ENCODE measurements at regions not wholly inside any gene's neighbourhood (a gene's known extent, or its start where the extent isn't known, plus 50 kb on each side); places are given as distances from the start of the nearest gene placed in this dataset.

DNA sequence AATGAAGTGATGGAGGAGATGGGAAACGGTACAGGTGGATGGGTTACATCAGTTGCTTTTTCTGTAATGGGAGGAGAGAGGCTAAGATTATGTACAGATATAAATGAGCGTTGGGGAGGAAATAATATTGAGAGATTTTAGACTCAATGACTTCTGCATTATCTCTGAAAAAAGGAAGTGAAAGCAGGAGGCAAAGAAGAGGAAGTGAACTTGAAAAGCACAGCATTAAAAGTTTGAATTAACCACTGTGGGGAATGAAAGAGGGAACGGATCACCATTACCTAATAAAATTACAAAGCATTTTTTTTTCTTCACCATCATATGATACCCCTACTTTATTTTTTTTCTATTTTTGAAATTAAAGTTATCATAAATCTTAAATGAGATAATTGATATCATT is 1025.5 kb downstream of the RPA4 start:
- FAIRE-seq (no peak), DNase-seq (ENCODE audit: low read depth in 1 of 2, low spot score in 2 of 2) (no peak)
- Histone ChIP-seq H3K79me2 (ENCODE audit: control insufficient read depth in 1 of 2, insufficient read depth in 2 of 2, low read length in 2 of 2) (no peaks in the 10 kb centered on the region), H2BK12ac (ENCODE audit: low read depth, low read length) (no peak overlapping the region), H4K91ac (replicated peaks; ENCODE audit: insufficient read length, low read length) (no peak overlapping the region), H3K4ac (replicated peaks; ENCODE audit: insufficient read length, low read depth, low read length) (no peak overlapping the region), H3K36me3 (ENCODE audit: control insufficient read depth in 2 of 4, insufficient read depth in 4 of 4, low read length in 3 of 4) (no peaks in the 10 kb centered on the region; a peak in 1 of 8 replicates), H3K4me1 (replicated peaks in 1 of 4; ENCODE audit: control insufficient read depth in 3 of 4, insufficient read depth in 4 of 4, low read length in 3 of 4) (no peaks in the 10 kb centered on the region), H3K9ac (replicated peaks in 1 of 4; ENCODE audit: extremely low read depth in 1 of 4, low read depth in 3 of 4, low read length in 3 of 4) (no peak overlapping the region), H2BK15ac (ENCODE audit: low read length) (no peak overlapping the region), H2BK20ac (ENCODE audit: low read length) (no peak overlapping the region), H3K18ac (ENCODE audit: extremely low read depth, low read length) (no peak overlapping the region), H4K20me1 (replicated peaks in 1 of 2; ENCODE audit: control insufficient read depth in 1 of 2, insufficient read depth in 2 of 2, low read length in 2 of 2) (no peaks in the 10 kb centered on the region), H4K5ac (ENCODE audit: insufficient read length, low read depth, low read length) (no peak overlapping the region), H3K9me3 (ENCODE audit: insufficient read depth in 2 of 2, low read depth in 1 of 2, low read length in 1 of 2) (no peaks in the 10 kb centered on the region), H3K56ac (replicated peaks; ENCODE audit: insufficient read length, low read depth, low read length) (no peak overlapping the region), H2AK5ac (ENCODE audit: low read depth, low read length) (no peak overlapping the region), H2BK5ac (ENCODE audit: low read depth, low read length) (no peak overlapping the region), H3K27ac (ENCODE audit: low read depth, low read length) (no peak overlapping the region), H2BK120ac (replicated peaks; ENCODE audit: low read depth, low read length) (no peak overlapping the region), H2AFZ (ENCODE audit: low read length) (no peak overlapping the region), H3K23me2 (ENCODE audit: low read depth, low read length) (no peaks in the 10 kb centered on the region), H3K27me3 (replicated peaks in 1 of 4; ENCODE audit: control insufficient read depth in 3 of 4, extremely low read depth in 1 of 4, insufficient read depth in 3 of 4, low read length in 3 of 4) (no peaks in the 10 kb centered on the region), H3K4me2 (ENCODE audit: insufficient read depth in 1 of 2, low read depth in 2 of 2, low read length in 2 of 2) (no peak overlapping the region), H3K4me3 (ENCODE audit: extremely low read depth in 1 of 4, insufficient read depth in 2 of 4, low read depth in 3 of 4, low read length in 4 of 4) (no peak overlapping the region), H3K79me1 (ENCODE audit: low read depth, low read length) (no peaks in the 10 kb centered on the region), H4K8ac (ENCODE audit: extremely low read depth, insufficient read depth, low read length) (no peak overlapping the region), H3K23ac (ENCODE audit: insufficient read length) (no peak overlapping the region), H3K14ac (ENCODE audit: insufficient read length) (no peak overlapping the region)
- ChIA-PET POLR2A (ENCODE audit: partially characterized antibody) (no interaction called here), CTCF (ENCODE audit: partially characterized antibody) (no interaction called here)
- TF ChIP-seq CHD1 (IDR thresholded peaks at IDR 0.05; ENCODE audit: low read depth, low read length) (no peak), SAP30 (IDR thresholded peaks at IDR 0.05; ENCODE audit: insufficient read depth, insufficient replicate concordance, low read length) (no peak), RFX5 (IDR thresholded peaks at IDR 0.05; ENCODE audit: borderline replicate concordance, low read depth, low read length) (no peak), BCL11A (IDR thresholded peaks at IDR 0.05; ENCODE audit: low read depth in 2 of 2, low read length in 2 of 2) (no peak), ASH2L (IDR thresholded peaks at IDR 0.05; ENCODE audit: low read length) (no peak), SRF (IDR thresholded peaks at IDR 0.05; ENCODE audit: low read depth, low read length) (no peak), POU5F1 (IDR thresholded peaks at IDR 0.05; ENCODE audit: low read depth, low read length) (no peak), RBBP5 (IDR thresholded peaks at IDR 0.05; ENCODE audit: borderline replicate concordance, low read depth, low read length) (no peak), SUZ12 (IDR thresholded peaks at IDR 0.05; ENCODE audit: low read length) (no peak)
- TF ChIP-seq, protein P1, sequence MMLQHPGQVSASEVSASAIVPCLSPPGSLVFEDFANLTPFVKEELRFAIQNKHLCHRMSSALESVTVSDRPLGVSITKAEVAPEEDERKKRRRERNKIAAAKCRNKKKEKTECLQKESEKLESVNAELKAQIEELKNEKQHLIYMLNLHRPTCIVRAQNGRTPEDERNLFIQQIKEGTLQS (IDR thresholded peaks at IDR 0.05; ENCODE audit: insufficient read depth, low read depth, low read length) = no peak
- WGBS, 2 experiments (ENCODE audit: extremely low coverage in 1 of 2, insufficient coverage in 1 of 2, insufficient read length in 1 of 2, insufficient replicate concordance in 2 of 2, low coverage in 1 of 2, low lambda C conversion rate in 2 of 2, missing lambda C conversion rate in 1 of 2) = 100% methylated on average over 1 to 2 of the region's 3 CpGs
